Psoas muscle (tissue), 7 donors: ENCODE measurements at regions not wholly inside any gene's neighbourhood (a gene's known extent, or its start where the extent isn't known, plus 50 kb on each side); places are given as distances from the start of the nearest gene placed in this dataset.

ENCODE experiments used
- ATAC-seq, 4 donors: fragments of 200-7000 bp; cut with Tn5 transposase; one replicate each; pipeline ENCODE4 v1.9.1; 2020; ENCODE audit warnings: moderate library complexity in 3 of 4, mild to moderate bottlenecking in 2 of 4
- DNase-seq, 2 donors: peaks; one replicate each; pipeline ENCODE4 v3.0.0-alpha.2; 2020
- H3K27ac ChIP-seq: fragments of 200-600 bp; one replicate; pipeline ENCODE4 v1.8.0; 2022
- H3K27me3 ChIP-seq, 3 donors: fragments of 200-600 bp in 1 of 3; one replicate each; pipeline versions ENCODE4 v1.6.1 to v1.8.0; 2013 to 2022; ENCODE audit warnings: low read length in 2 of 3, mild to moderate bottlenecking in 2 of 3, moderate library complexity in 1 of 3; ENCODE audit not compliant: insufficient read depth in 3 of 3
- H3K36me3 ChIP-seq, 2 donors: fragments of 200-600 bp in 1 of 2; one replicate each; pipeline versions ENCODE4 v1.6.1 to v1.8.0; 2013 to 2022; ENCODE audit warnings: low read depth in 1 of 2, mild to moderate bottlenecking in 1 of 2, moderate library complexity in 1 of 2; ENCODE audit not compliant: insufficient read depth in 1 of 2
- H3K4me1 ChIP-seq: fragments of 200-600 bp; one replicate; pipeline ENCODE4 v1.8.0; 2022
- H3K4me3 ChIP-seq: fragments of 200-600 bp; one replicate; pipeline ENCODE4 v1.8.0; 2022; ENCODE audit warnings: mild to moderate bottlenecking
- H3K9me3 ChIP-seq: fragments of 200-600 bp; one replicate; pipeline ENCODE4 v1.8.0; 2022
- WGBS, 3 donors: extraction: QIAGEN DNeasy Blood & Tissue Kit; methylation state at CpG; one replicate each; pipeline versions ENCODE4 v1.1.6 to v1.1.7; 2013; 5-methylcytosine and 5-hydroxymethylcytosine counted together
- intact Hi-C, 2 donors: fragments of 100-400 bp; cut with DNase I; formaldehyde crosslinking; loops; one replicate each; pipeline versions ENCODE4 v1.11.0 to v1.14.2; 2022
- TF ChIP-seq, protein P1 (sequence below): fragments of 200-600 bp; IDR thresholded peaks from one replicate; pipeline ENCODE4 v1.8.0; 2022; ENCODE audit warnings: antibody characterized with exemption
- donor health status: healthy with polysubstance abuse.
- donor health status: DM: no; HTN: no; CAD: no; lungs with moderate emphysema.
- donor health status: Bipolar disorder and iron deficiency.
- donor health status: healthy.
- donor health status: DM: yes; HTN: yes; CAD: no.
- donor health status: DM: no; HTN: no; CAD: no.
- donor health status: DM: yes; HTN: yes; CAD: no.

- DNase-seq, result no peak
- H3K27ac ChIP-seq, result no peak overlapping the region
These were observed 254.8 kb downstream of the KCNS3 start for GRCh38 chr2:18133310-18133709.

GRCh38 chr2:18132697-18133096 is 254.2 kb downstream of the KCNS3 start:
- intact Hi-C loops, result no loop called here
- no peak overlapping the region for H3K27ac ChIP-seq
- H3K4me3 ChIP-seq, result no peak overlapping the region
- H3K27me3 ChIP-seq, result no peaks in the 10 kb centered on the region
- H3K36me3 ChIP-seq, result no peaks in the 10 kb centered on the region
- TF ChIP-seq, protein P1, sequence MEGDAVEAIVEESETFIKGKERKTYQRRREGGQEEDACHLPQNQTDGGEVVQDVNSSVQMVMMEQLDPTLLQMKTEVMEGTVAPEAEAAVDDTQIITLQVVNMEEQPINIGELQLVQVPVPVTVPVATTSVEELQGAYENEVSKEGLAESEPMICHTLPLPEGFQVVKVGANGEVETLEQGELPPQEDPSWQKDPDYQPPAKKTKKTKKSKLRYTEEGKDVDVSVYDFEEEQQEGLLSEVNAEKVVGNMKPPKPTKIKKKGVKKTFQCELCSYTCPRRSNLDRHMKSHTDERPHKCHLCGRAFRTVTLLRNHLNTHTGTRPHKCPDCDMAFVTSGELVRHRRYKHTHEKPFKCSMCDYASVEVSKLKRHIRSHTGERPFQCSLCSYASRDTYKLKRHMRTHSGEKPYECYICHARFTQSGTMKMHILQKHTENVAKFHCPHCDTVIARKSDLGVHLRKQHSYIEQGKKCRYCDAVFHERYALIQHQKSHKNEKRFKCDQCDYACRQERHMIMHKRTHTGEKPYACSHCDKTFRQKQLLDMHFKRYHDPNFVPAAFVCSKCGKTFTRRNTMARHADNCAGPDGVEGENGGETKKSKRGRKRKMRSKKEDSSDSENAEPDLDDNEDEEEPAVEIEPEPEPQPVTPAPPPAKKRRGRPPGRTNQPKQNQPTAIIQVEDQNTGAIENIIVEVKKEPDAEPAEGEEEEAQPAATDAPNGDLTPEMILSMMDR, result no peak
- WGBS, 3 donors, result 73 to 76% (median 76%) methylated on average over 3 of the region's 3 CpGs
- DNase-seq (no peak), ATAC-seq (no peak)
- no peaks in the 10 kb centered on the region for H3K4me1 ChIP-seq
- H3K9me3 ChIP-seq, result no peaks in the 10 kb centered on the region

More at GRCh38 chr2:18133310-18133709, 254.8 kb downstream of the KCNS3 start:
- Histone ChIP-seq H3K4me1 (no peaks in the 10 kb centered on the region), H3K36me3 (no peaks in the 10 kb centered on the region), H3K27me3 (no peaks in the 10 kb centered on the region), H3K9me3 (no peaks in the 10 kb centered on the region), H3K4me3 (no peak overlapping the region)
- intact Hi-C loops, result no loop called here
- TF ChIP-seq, protein P1, result no peak
- no peak for ATAC-seq

DNA sequence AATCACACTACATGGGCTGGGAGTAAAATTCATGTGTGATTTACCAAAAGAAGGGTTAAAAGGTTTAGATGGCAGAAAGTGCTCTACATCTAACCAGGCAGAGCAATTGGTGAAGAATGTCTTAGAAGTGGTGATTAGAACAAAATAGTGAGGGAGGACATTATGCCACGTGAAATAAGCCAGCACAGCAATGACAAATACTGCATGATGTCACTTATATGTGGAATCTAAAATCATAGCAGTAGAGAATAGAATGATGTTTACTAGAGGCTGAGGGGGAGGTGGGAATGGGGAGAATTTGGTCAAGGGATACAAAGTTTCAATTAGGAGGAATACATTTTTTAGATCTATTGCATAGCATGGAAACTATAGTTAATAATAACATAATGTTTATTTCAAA is 253.3 kb downstream of the KCNS3 start:
- DNase-seq (no peak), ATAC-seq (no peak)
- TF ChIP-seq, protein P1, result no peak
- Histone ChIP-seq H3K36me3 (no peaks in the 10 kb centered on the region), H3K27ac (no peak overlapping the region), H3K4me1 (no peaks in the 10 kb centered on the region), H3K9me3 (no peaks in the 10 kb centered on the region), H3K4me3 (no peak overlapping the region), H3K27me3 (no peaks in the 10 kb centered on the region)
- intact Hi-C loops, result no loop called here
- WGBS, 3 donors, result 39 to 76% (median 48%) methylated on average over 1 of the region's 1 CpG

DNA sequence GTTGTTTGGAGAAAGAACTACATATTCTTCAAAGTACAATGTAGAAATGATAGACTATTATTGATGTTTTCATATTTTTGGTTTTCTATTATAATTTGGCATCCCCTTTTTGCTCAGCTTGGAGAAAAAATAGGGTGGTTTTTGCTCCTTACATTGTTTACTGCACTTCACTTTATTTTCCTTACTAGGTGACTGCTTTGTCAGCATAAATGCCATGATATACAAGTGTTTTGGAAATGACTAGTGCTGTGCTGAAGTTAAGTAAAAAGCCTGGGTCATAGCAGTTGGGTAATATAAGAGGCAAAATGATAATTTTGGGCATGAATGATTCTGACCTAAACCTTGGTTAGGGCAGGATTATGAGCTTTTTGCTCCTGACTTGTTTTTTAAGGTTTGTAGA is 250.9 kb downstream of the KCNS3 start:
- ATAC-seq (no peak), DNase-seq (no peak)
- no peak overlapping the region for H3K27ac ChIP-seq
- H3K27me3 ChIP-seq, result no peaks in the 10 kb centered on the region
- no peak overlapping the region for H3K4me3 ChIP-seq
- intact Hi-C loops, result no loop called here
- H3K4me1 ChIP-seq, result no peaks in the 10 kb centered on the region
- no peaks in the 10 kb centered on the region for H3K9me3 ChIP-seq
- TF ChIP-seq, protein P1, result no peak
- no peaks in the 10 kb centered on the region for H3K36me3 ChIP-seq

- WGBS, 3 donors, result 64 to 71% (median 68%) methylated on average over 1 of the region's 1 CpG
- Histone ChIP-seq H3K9me3 (no peaks in the 10 kb centered on the region), H3K4me3 (no peak overlapping the region), H3K27ac (no peak overlapping the region), H3K36me3 (no peaks in the 10 kb centered on the region), H3K27me3 (no peaks in the 10 kb centered on the region), H3K4me1 (no peaks in the 10 kb centered on the region)
- intact Hi-C loops, result no loop called here
- TF ChIP-seq, protein P1, result no peak
- no peak for DNase-seq
- no peak for ATAC-seq
These were observed 246.8 kb downstream of the KCNS3 start for GRCh38 chr2:18125303-18125702.
